Activated CD4-positive, alpha-beta T cell treated with anti-CD3 and anti-CD28 coated beads, Interleukin-2, amount 50 U/mL, for 48 hours (primary cell): ENCODE measurements at regions not wholly inside any gene's neighbourhood (a gene's known extent, or its start where the extent isn't known, plus 50 kb on each side); places are given as distances from the start of the nearest gene placed in this dataset.
"Not testable (repeated sequence)": the region's sequence is repeated elsewhere in the genome, so short reads cannot be mapped to it uniquely, and the experiment has no call there.

Experiments used
- DNase-seq, 2 experiments: peaks; one replicate each; pipeline ENCODE4 v3.0.0-alpha.2; 2020

DNA sequence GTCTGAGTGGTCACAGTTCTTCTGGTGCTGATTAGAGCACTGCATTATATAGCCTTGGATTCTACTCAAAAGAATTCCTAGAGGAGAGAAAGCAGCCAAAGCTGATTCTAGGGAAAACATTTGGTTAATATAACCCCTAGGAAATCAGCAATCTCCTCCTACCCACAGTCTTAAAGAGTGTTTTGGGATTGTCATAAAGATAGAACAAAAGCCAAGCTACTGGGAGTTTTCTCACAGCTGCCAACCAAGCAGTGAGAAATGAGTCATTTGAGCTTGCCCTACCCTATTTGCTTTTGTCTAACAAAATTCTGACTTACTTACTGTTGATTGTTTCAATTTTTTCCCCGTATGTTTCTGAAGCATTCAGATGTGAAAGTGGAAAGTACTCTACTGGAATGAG, 469.3 kb downstream of the PLCL1 start:
- DNase-seq = no peak

DNA sequence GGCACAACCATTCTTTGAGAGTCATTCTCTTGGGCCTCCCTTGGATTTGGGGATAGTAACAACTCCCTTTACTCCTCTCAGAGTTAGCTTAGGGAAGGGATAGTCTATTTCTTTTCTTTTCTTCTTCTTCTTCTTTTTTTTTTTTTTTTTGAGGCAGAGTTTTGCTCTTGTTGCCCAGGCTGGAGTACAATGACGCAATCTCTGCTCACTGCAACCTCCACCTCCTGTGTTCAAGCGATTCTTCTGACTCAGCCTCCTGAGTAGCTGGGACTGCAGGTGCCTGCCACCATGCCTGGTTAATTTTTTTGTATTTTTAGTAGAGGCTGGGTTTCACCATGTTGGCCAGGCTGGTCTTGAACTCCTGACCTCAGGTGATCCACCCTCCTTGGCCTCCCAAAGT, 465.8 kb downstream of the PLCL1 start:
- not testable (repeated sequence) for DNase-seq

DNA sequence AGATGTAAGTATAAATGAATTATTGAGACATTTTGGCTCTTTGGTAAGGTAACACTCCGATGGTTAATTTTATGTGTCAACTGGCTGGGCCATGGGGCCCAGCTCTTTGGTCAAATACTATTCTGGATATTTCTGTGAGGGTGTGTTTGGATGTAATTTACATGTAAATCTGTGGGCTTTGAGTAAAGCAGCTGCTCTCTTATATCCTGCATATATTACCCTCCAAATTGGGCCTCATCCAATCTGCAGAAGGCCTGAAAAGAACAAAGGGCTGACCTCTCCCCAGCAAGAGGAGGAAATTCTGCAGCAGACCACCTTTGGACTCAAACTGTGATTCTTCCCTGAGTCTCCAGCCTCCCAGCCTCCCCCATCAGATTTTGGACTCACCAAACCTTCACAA, 464.1 kb downstream of the PLCL1 start:
- no peak for DNase-seq

GRCh38 chr2:198259496-198259895, 455.1 kb downstream of the PLCL1 start:
- no peak for DNase-seq

- no peak for DNase-seq
These were observed 450.2 kb downstream of the PLCL1 start for GRCh38 chr2:198254536-198255090.

- DNase-seq = no peak
These were observed 449.6 kb downstream of the PLCL1 start for GRCh38 chr2:198253995-198254394.

DNA sequence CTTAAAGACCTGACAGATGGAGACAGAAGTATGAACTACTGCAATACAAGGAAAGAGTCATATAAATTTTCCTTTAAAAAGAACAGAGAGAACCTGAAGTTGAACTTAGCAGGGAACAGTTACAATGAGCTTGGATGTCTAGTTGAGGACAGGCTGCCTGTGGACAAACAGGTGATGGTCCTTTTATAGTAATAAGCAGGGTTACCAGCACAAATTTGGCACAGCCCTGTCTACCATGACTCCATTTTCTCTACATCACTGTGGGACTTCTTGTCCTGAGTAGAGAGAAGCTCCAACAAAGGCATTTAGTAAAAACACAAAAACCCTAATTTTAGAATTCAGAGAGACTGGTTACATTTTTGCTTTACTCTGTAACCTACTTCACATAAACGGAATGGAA, 448.1 kb downstream of the PLCL1 start:
- no peak for DNase-seq

DNA sequence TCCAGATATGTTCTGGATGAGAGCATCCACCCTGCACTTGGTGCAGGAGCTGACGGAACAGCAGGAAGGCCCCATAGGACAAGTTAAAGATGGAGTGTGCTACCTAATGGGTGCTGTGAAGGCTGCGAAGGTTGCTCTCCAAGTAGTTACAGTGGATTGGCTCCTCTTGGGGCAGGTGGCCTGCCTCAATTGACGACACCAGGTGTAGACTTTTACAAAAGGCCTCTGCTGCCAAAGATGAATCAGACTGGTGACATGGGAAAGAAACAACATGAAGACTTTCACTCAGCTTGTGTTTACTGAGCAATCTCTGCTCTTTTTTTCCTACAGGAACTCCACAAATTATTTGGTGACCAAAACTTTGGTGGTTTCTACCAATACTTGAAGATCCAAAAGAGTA, 437.7 kb downstream of the PLCL1 start:
- no peak for DNase-seq

GRCh38 chr2:198238429-198238828, 434.0 kb downstream of the PLCL1 start:
- no peak for DNase-seq

- no peak for DNase-seq
These were observed 431.9 kb downstream of the PLCL1 start for GRCh38 chr2:198236338-198236737.

GRCh38 chr2:198232281-198232680, 427.9 kb downstream of the PLCL1 start:
- no peak for DNase-seq

GRCh38 chr2:198231562-198231961, 427.2 kb downstream of the PLCL1 start:
- no peak for DNase-seq

GRCh38 chr2:198220763-198221610, 416.6 kb downstream of the PLCL1 start:
- no peak for DNase-seq

DNA sequence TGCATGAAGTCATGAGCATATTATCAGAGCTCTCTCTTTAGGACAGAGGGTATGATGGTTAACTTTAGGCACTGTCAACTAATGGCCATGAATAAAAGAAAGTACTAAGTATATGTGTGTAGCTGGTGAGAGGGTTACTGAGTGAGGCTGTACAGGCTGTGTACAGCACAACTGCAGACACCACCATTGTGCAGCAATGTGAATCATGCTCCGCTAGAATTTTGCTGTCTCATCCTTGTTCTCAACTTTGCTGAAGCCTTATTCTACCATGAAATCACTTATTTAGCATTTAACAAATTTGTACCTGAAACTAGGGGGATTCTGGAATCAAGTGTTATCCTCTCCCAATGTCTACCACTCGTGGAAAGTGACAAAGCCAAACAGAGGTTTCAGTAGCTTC, 414.9 kb downstream of the PLCL1 start:
- no peak for DNase-seq

DNA sequence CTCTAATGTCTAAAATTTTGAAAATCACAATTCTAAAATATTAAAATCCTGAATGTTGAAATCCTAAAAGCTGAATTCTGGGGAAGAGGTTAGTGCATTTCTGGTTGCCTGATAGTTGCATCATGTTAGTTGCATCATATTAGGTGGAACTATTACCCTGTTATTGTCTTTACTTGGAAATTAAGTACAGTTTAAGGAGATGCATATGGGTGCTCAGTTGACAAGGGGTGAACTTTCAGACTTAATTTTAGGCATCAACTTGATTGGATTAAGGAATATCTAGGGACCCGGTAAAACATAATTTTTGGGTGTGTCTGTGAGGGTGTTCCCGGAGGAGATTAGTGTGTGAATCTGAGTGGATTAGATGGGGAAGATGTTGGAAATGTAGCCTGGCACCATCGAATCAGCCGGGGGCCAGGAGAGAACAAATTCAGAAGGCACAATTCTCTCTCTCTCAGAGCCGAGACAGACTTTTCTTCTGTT, 409.8 kb downstream of the PLCL1 start:
- DNase-seq = no peak

DNA sequence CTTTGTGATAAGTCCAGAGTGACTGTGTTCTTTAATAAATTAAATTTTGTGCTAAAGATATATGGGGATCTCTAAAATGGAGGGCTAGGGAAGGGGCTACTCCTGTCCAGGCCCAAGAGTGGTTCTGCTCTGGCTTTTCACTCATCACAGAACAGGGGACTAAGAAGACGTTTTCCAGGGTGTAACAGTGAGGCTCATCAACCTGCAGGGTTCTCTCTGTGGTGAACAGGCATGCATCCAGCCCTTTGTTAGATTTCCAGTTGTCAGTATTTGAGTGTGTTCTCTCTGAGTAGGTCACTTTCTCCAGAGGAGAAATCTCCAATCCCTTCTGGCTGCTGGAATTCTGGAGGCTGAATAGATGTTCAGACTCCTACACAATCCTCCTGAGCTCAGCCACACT, 408.9 kb downstream of the PLCL1 start:
- DNase-seq = no peak

- DNase-seq = no peak
These were observed 407.3 kb downstream of the PLCL1 start for GRCh38 chr2:198211706-198212105.

DNA sequence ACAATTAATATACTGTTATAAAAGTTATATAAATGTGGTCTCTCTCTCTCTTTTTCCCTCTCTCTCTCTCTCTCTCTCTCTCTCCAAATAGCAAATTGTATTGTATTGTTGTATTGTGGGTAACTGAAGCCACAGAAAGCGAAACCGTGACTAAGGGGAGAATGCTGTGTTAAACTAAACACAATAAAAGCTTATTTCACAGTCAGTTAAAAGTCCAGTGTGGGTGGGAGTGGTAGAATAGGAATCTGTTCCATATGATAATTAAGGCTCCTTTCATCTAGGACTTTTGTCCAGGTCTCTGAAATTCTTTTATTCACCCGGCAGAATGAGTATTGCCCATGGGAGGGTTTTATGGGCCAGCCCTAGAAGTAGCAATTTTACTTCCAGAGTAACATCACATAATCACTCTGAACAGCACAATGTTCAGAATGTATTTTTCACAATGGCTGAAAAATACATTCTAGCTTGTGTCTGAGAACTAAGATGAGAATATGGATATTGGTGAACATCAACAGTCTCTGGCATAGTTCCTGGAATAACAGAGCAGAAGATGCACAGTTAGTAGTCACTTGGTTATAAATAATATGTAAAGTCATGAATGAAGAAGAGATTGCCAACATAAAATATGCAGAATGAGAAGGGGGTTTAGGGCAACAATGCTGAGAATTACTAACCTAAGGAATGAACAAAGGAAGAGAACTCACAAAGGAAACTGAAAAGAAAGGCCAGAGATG, 399.1 kb downstream of the PLCL1 start:
- no peak for DNase-seq
